Tibial artery (tissue), 4 donors: ENCODE measurements at regions not wholly inside any gene's neighbourhood (a gene's known extent, or its start where the extent isn't known, plus 50 kb on each side); places are given as distances from the start of the nearest gene placed in this dataset.

Source experiments
- DNase-seq, 2 donors: peaks; one replicate each; pipeline ENCODE4 v3.0.0-alpha.2; 2019
- H3K27ac ChIP-seq, 2 donors: fragments of 200-600 bp; sonication (generic) in 1 of 2; 1 replicate in 1 of 2; 2 replicates in 1 of 2; pipeline ENCODE4 v1.5.1; 2018 to 2019; ENCODE audit warnings: mild to moderate bottlenecking in 1 of 2
- H3K27me3 ChIP-seq, 2 donors: fragments of 200-600 bp; sonication (generic) in 1 of 2; one replicate each; pipeline versions ENCODE4 v1.5.1 to v1.6.0; 2016 to 2019
- H3K36me3 ChIP-seq, 3 donors: fragments of 200-600 bp; sonication (generic) in 2 of 3; one replicate each; pipeline ENCODE4 v1.5.1; 2016 to 2019; ENCODE audit warnings: mild to moderate bottlenecking in 2 of 3
- H3K4me1 ChIP-seq, 4 donors: fragments of 200-600 bp; sonication (generic) in 2 of 4; 1 replicate in 3 of 4; 2 replicates in 1 of 4; pipeline ENCODE4 v1.5.1; 2016 to 2019
- H3K4me3 ChIP-seq, 2 donors: fragments of 200-600 bp; sonication (generic) in 1 of 2; 1 replicate in 1 of 2; 2 replicates in 1 of 2; pipeline ENCODE4 v1.5.1; 2018 to 2019; ENCODE audit warnings: mild to moderate bottlenecking in 2 of 2
- H3K9me3 ChIP-seq, 3 donors: fragments of 200-600 bp; sonication (generic) in 1 of 3; one replicate each; pipeline ENCODE4 v1.5.1; 2016 to 2019
- intact Hi-C: fragments of 100-400 bp; cut with DNase I; formaldehyde crosslinking; loops from one replicate; pipeline ENCODE4 v1.15.0; 2023; ENCODE audit warnings: low total_unique reads
- TF ChIP-seq, protein P1 (sequence below), 2 experiments: fragments of 200-600 bp in 1 of 2; fragments of 450-650 bp in 1 of 2; IDR thresholded peaks; one replicate each; pipeline ENCODE4 v1.5.1; 2017 to 2019; ENCODE audit warnings: antibody characterized with exemption in 2 of 2, mild to moderate bottlenecking in 1 of 2, moderate library complexity in 1 of 2

DNA sequence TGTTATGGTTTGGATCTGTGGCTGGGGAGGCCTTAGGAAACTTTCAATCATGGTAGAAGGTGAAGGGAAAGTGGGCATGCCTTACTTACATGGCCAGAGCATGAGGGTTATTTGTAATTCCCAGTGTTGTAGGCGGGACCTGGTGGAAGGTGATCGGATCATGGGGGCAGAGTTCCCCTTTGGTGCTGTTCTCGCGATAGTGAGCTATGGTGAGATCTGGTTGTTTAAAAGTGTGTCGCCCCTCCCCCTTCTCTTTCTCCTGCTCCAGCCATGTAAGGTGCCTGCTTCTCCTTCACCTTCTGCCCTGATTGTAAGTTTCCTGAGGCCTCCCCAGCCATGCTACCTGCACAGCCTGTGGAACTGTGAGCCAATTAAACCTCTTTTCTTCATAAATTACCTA, 145.8 kb downstream of the TFAP2C start:
- Histone ChIP-seq H3K9me3 (no peaks in the 10 kb centered on the region), H3K27ac (no peak overlapping the region), H3K4me3 (no peak overlapping the region), H3K27me3 (peaks cover 0 to 11% of the 10 kb centered on the region in 2 donors), H3K4me1 (no peaks in the 10 kb centered on the region), H3K36me3 (no peaks in the 10 kb centered on the region)
- intact Hi-C loops, result no loop called here
- TF ChIP-seq, protein P1, sequence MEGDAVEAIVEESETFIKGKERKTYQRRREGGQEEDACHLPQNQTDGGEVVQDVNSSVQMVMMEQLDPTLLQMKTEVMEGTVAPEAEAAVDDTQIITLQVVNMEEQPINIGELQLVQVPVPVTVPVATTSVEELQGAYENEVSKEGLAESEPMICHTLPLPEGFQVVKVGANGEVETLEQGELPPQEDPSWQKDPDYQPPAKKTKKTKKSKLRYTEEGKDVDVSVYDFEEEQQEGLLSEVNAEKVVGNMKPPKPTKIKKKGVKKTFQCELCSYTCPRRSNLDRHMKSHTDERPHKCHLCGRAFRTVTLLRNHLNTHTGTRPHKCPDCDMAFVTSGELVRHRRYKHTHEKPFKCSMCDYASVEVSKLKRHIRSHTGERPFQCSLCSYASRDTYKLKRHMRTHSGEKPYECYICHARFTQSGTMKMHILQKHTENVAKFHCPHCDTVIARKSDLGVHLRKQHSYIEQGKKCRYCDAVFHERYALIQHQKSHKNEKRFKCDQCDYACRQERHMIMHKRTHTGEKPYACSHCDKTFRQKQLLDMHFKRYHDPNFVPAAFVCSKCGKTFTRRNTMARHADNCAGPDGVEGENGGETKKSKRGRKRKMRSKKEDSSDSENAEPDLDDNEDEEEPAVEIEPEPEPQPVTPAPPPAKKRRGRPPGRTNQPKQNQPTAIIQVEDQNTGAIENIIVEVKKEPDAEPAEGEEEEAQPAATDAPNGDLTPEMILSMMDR (IDR thresholded peaks at IDR 0.05), result no peak
- no peak for DNase-seq

DNA sequence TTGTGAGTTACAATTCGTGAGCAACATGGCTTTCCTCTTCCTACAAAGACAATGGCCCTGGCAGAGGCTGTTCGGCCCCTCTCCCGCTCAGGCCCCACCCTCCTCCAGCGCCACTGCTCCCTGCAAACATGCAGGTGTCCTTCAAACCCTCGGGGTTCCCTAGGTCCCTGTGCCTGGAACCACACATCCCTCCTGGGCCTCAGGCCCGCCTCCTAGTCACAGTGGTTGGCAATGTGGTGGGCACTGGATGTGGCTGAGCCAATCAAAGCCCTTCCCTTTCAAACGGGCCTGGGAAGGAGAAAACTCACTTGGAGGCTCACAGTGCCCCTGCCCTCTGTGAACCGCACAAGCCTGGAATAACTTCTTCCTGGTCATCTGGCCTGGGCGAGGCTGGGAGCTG, 147.2 kb downstream of the TFAP2C start:
- no peak for DNase-seq
- H3K36me3 ChIP-seq, result no peaks in the 10 kb centered on the region
- no peak overlapping the region for H3K4me3 ChIP-seq
- no peak overlapping the region for H3K27ac ChIP-seq
- intact Hi-C loops, result no loop called here
- H3K4me1 ChIP-seq, result no peaks in the 10 kb centered on the region
- no peaks in the 10 kb centered on the region for H3K9me3 ChIP-seq
- TF ChIP-seq, protein P1 (IDR thresholded peaks at IDR 0.05), result no peak
- peaks cover 0 to 21% of the 10 kb centered on the region in 2 donors for H3K27me3 ChIP-seq

DNA sequence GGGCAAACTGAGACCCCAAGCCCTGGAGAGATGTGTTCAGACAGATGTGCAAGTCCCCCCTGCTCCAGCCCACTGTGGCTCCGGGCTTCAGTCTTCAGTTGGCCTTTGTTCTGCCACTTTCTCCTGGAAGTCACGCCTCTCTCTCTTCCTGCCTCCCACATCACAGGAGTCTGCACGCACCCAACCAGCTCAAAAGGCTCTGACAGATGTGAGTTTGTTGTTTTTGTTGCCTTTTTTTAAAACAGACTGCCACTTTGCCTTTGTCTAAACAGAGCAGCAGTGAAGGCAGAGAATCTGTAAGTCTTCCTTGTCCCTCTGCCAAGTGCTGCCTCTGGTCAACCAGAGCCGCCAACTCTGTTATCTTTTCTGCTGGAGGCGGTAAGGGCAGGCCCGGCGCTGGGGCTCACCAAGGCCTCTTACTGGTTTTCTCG, 149.7 kb downstream of the TFAP2C start:
- H3K27me3 ChIP-seq, result peaks cover 0 to 31% of the 10 kb centered on the region in 2 donors
- H3K9me3 ChIP-seq, result no peaks in the 10 kb centered on the region
- no peak for DNase-seq
- no peak overlapping the region for H3K27ac ChIP-seq
- TF ChIP-seq, protein P1 (IDR thresholded peaks at IDR 0.05), result no peak
- no peaks in the 10 kb centered on the region for H3K36me3 ChIP-seq
- H3K4me3 ChIP-seq, result no peak overlapping the region
- H3K4me1 ChIP-seq, result no peaks in the 10 kb centered on the region
- intact Hi-C loops, result no loop called here

DNA sequence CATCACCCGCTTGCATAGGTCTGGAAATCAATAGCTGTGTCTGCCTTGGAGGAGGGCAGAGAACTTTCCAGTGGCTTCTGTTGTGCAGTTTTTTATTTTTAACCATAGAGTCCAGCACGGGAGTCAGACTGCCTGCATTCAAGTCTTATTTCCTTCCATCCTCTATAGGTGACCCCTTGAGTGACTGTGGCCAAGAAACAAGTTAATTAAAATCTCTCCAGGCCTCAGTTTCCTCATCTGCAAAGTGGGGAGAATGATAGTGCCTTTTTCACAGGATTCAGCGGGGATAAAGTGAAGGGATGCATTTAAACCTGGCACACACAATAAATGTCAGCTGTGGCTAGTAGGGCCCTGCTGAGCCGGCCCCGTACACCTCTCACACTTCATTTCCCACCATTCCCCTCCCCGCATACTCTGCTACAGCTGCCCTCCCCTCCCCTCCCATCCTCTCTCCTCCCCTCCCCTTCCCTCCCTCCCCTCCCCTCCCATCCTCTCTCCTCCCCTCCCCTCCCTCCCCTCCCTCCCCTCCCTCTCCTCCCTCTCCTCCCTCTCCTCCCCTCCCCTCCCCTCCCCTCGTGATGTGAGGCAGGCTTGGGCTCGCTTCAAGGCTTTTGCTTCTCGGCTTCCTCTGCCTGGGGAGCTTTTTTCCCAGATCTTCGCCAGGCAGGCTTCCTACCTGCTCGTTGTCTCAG, 150.5 kb downstream of the TFAP2C start:
- H3K27ac ChIP-seq, result no peak overlapping the region

DNA sequence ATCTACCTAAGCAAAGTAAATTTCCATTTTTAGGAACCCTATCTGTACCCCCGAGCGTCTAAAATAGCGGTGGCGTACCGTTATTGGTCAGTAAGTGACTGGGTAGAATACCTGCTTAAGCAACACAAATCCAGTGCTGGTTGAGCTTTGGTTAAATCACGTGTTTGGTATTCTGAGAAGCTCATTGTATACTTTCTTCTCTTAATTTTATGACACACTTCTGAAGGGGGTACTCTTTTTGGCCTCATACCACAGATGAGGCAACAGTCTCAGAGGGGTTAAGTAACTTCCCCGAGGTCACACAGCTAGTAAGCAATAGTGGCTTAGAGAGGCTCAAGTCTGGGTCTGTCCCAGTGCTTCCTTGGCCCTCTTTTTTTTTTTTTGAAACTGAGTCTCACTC, 151.2 kb downstream of the TFAP2C start:
- Histone ChIP-seq H3K4me3 (no peak overlapping the region), H3K27me3 (peaks cover 0 to 31% of the 10 kb centered on the region in 2 donors), H3K9me3 (no peaks in the 10 kb centered on the region), H3K27ac (no peak overlapping the region), H3K36me3 (no peaks in the 10 kb centered on the region), H3K4me1 (no peaks in the 10 kb centered on the region)
- no peak for DNase-seq
- intact Hi-C loops, result no loop called here
- TF ChIP-seq, protein P1 (IDR thresholded peaks at IDR 0.05), result no peak

More for the DNA sequence above, 150.5 kb downstream of the TFAP2C start:
- Histone ChIP-seq H3K9me3 (no peaks in the 10 kb centered on the region), H3K4me3 (no peak overlapping the region), H3K4me1 (no peaks in the 10 kb centered on the region), H3K27me3 (peaks cover 0 to 31% of the 10 kb centered on the region in 2 donors), H3K36me3 (no peaks in the 10 kb centered on the region)
- intact Hi-C loops, result no loop called here
- DNase-seq, result no peak
- TF ChIP-seq, protein P1 (IDR thresholded peaks at IDR 0.05), result no peak
